HG03442 (cell line): ENCODE measurements at regions not wholly inside any gene's neighbourhood (a gene's known extent, or its start where the extent isn't known, plus 50 kb on each side); places are given as distances from the start of the nearest gene placed in this dataset.

ENCODE experiments used
- ATAC-seq: cut with Tn5 transposase; IDR thresholded peaks from one replicate; pipeline ENCODE4 v1.9.1; 2021; ENCODE audit warnings: mild to moderate bottlenecking, moderate library complexity; ENCODE audit not compliant: unreplicated experiment

GRCh38 chr1:87165177-87165576, 163.5 kb upstream of the LMO4 start:
- no peak for ATAC-seq

- no peak for ATAC-seq
Measured at GRCh38 chr1:87167157-87167789, 161.4 kb upstream of the LMO4 start.

- ATAC-seq = no peak
Measured at GRCh38 chr1:87167848-87168525, 160.7 kb upstream of the LMO4 start.

- no peak for ATAC-seq
Measured at GRCh38 chr1:87169263-87169910, 159.3 kb upstream of the LMO4 start.

- ATAC-seq = no peak
Measured at GRCh38 chr1:87170157-87170556, 158.5 kb upstream of the LMO4 start.

- ATAC-seq = no peak
Measured at GRCh38 chr1:87170931-87171598, 157.6 kb upstream of the LMO4 start.

- ATAC-seq = no peak
Measured at GRCh38 chr1:87173231-87173630, 155.4 kb upstream of the LMO4 start.

- ATAC-seq = no peak
Measured at GRCh38 chr1:87174724-87175245, 153.9 kb upstream of the LMO4 start.

GRCh38 chr1:87176087-87176486, 152.6 kb upstream of the LMO4 start:
- no peak for ATAC-seq

- ATAC-seq = no peak
Measured at GRCh38 chr1:87176514-87176913, 152.2 kb upstream of the LMO4 start.

- ATAC-seq = no peak
Measured at GRCh38 chr1:87178441-87178840, 150.2 kb upstream of the LMO4 start.

GRCh38 chr1:87179076-87179810, 149.4 kb upstream of the LMO4 start:
- no peak for ATAC-seq

GRCh38 chr1:87179851-87180519, 148.7 kb upstream of the LMO4 start:
- no peak for ATAC-seq

- ATAC-seq = no peak
Measured at GRCh38 chr1:87180682-87181081, 148.0 kb upstream of the LMO4 start.

- no peak for ATAC-seq
Measured at GRCh38 chr1:87182611-87183010, 146.1 kb upstream of the LMO4 start.

- ATAC-seq = no peak
Measured at GRCh38 chr1:87185077-87185476, 143.6 kb upstream of the LMO4 start.

- ATAC-seq = no peak
Measured at GRCh38 chr1:87186346-87186745, 142.3 kb upstream of the LMO4 start.

- ATAC-seq = no peak
Measured at GRCh38 chr1:87188640-87189039, 140.0 kb upstream of the LMO4 start.

- ATAC-seq = no peak
Measured at GRCh38 chr1:87190402-87190801, 138.3 kb upstream of the LMO4 start.

GRCh38 chr1:87191646-87192045, 137.0 kb upstream of the LMO4 start:
- no peak for ATAC-seq
